A549 (cell line): ENCODE measurements at regions not wholly inside any gene's neighbourhood (a gene's known extent, or its start where the extent isn't known, plus 50 kb on each side); places are given as distances from the start of the nearest gene placed in this dataset.
"Not testable (repeated sequence)": the region's sequence is repeated elsewhere in the genome, so short reads cannot be mapped to it uniquely, and the experiment has no call there.

Source experiments
- ATAC-seq, 2 experiments: fragments of 200-7000 bp in 1 of 2; fragments of >200 bp in 1 of 2; cut with Nextera tagmentation in 1 of 2; cut with Tn5 transposase in 1 of 2; 3 replicates each; pipeline versions ENCODE4 v1.8.0 to v1.9.1; 2018 to 2020; ENCODE audit warnings: mild to moderate bottlenecking in 1 of 2, moderate library complexity in 1 of 2
- CTCF ChIA-PET: fragments of 300-600 bp; sonication (Branson Sonifier 250); formaldehyde crosslinking; extraction: SDS; loops from one replicate; lab custom pipeline; 2021; ENCODE audit warnings: antibody characterized with exemption, inconsistent platforms; lab: Yijun Ruan, JAX
- POLR2A ChIA-PET: fragments of 350-600 bp; formaldehyde crosslinking; extraction: SDS; loops from one replicate; lab custom pipeline; 2021; ENCODE audit warnings: antibody characterized with exemption, inconsistent platforms; lab: Yijun Ruan, JAX
- DNase-seq, 2 experiments: peaks; one replicate each; pipeline versions ENCODE4 v3.0.0 to v3.0.0-alpha.2; 2011 to 2016; ENCODE audit warnings: low read depth in 1 of 2, low spot score in 1 of 2
- FAIRE-seq: peaks from 2 replicates; lab custom pipeline; 2011; peaks lifted over from hg19 to GRCh38; lab: Jason Lieb, UNC
- H3K27ac ChIP-seq, 2 experiments: fragments of >200 bp; sonication (Bioruptor Twin); formaldehyde crosslinking; 3 replicates each; pipeline ENCODE4 v1.5.1; 2016 to 2017
- H3K4me1 ChIP-seq: fragments of >200 bp; sonication (Bioruptor Twin); formaldehyde crosslinking; 3 replicates; pipeline ENCODE4 v1.6.1; 2016
- H3K4me2 ChIP-seq: fragments of >200 bp; sonication (Bioruptor Twin); formaldehyde crosslinking; 3 replicates; pipeline ENCODE4 v1.6.1; 2016
- H3K4me3 ChIP-seq: fragments of >200 bp; sonication (Bioruptor Twin); formaldehyde crosslinking; 3 replicates; pipeline ENCODE4 v1.5.1; 2016
- H3K9me3 ChIP-seq: fragments of >200 bp; sonication (Bioruptor Twin); formaldehyde crosslinking; 3 replicates; pipeline ENCODE4 v1.6.1; 2016
- EHF ChIP-seq: fragments of 250-450 bp; sonication (Bioruptor Pico); IDR thresholded peaks from 2 replicates; pipeline ENCODE4 v1.5.0; 2020; ENCODE audit warnings: mild to moderate bottlenecking
- EHMT2 ChIP-seq: fragments of 200-600 bp; sonication (generic); IDR thresholded peaks from 2 replicates; pipeline ENCODE4 v1.6.1; 2016; ENCODE audit warnings: antibody characterized with exemption, low read depth, mild to moderate bottlenecking, moderate library complexity
- FOXS1 ChIP-seq: fragments of 250-450 bp; sonication (Bioruptor Pico); IDR thresholded peaks from 2 replicates; pipeline ENCODE4 v1.5.0; 2020; ENCODE audit warnings: mild to moderate bottlenecking, moderate library complexity
- GATA3 ChIP-seq: IDR thresholded peaks from 2 replicates; pipeline ENCODE4 v1.6.1; 2012; ENCODE audit warnings: borderline replicate concordance
- HDAC2 ChIP-seq: fragments of 200-600 bp; sonication (generic); IDR thresholded peaks from 2 replicates; pipeline ENCODE4 v1.6.1; 2016
- HEYL ChIP-seq: fragments of 250-450 bp; sonication (Bioruptor Pico); IDR thresholded peaks from 2 replicates; pipeline ENCODE4 v1.8.0; 2021; ENCODE audit warnings: mild to moderate bottlenecking, moderate library complexity
- HOXA7 ChIP-seq: fragments of 250-450 bp; sonication (Bioruptor Pico); IDR thresholded peaks from 2 replicates; pipeline ENCODE4 v1.5.0; 2020; ENCODE audit warnings: mild to moderate bottlenecking, moderate library complexity
- HOXB5 ChIP-seq: fragments of 250-450 bp; sonication (Bioruptor Pico); IDR thresholded peaks from 2 replicates; pipeline ENCODE4 v1.5.0; 2020; ENCODE audit warnings: mild to moderate bottlenecking, moderate library complexity
- KDM5A ChIP-seq: fragments of 200-600 bp; sonication (generic); IDR thresholded peaks from 2 replicates; pipeline ENCODE4 v1.6.1; 2016; ENCODE audit warnings: antibody characterized with exemption, mild to moderate bottlenecking
- MAX ChIP-seq: IDR thresholded peaks from 2 replicates; pipeline ENCODE4 v1.6.1; 2012
- MAZ ChIP-seq: fragments of 150-350 bp; IDR thresholded peaks from 2 replicates; pipeline ENCODE4 v1.6.1; 2014; ENCODE audit warnings: antibody characterized with exemption, low read depth, low read length, borderline replicate concordance
- NR3C1 ChIP-seq: fragments of >200 bp; sonication (Bioruptor Twin); formaldehyde crosslinking; IDR thresholded peaks from 3 replicates; pipeline ENCODE4 v1.6.1; 2017
- POLR2A ChIP-seq: IDR thresholded peaks from 2 replicates; pipeline ENCODE4 v1.6.1; 2012; ENCODE audit warnings: mild to moderate bottlenecking, low read length
- REST ChIP-seq: fragments of 200-600 bp; sonication (generic); IDR thresholded peaks from 2 replicates; pipeline ENCODE4 v1.6.1; 2016; ENCODE audit warnings: antibody characterized with exemption, mild to moderate bottlenecking, moderate library complexity
- SMC3 ChIP-seq: fragments of >200 bp; sonication (Bioruptor Twin); formaldehyde crosslinking; IDR thresholded peaks from 3 replicates; pipeline ENCODE4 v1.6.1; 2018; ENCODE audit warnings: inconsistent platforms
- TFCP2L1 ChIP-seq: fragments of 250-450 bp; sonication (Bioruptor Pico); IDR thresholded peaks from 2 replicates; pipeline ENCODE4 v1.5.0; 2021; ENCODE audit warnings: mild to moderate bottlenecking
- ZNF302 ChIP-seq: fragments of 250-450 bp; sonication (Bioruptor Pico); IDR thresholded peaks from 2 replicates; pipeline ENCODE4 v1.9.0; 2021; ENCODE audit warnings: inconsistent platforms, mild to moderate bottlenecking, moderate library complexity
- ZSCAN20 ChIP-seq: fragments of 250-450 bp; sonication (Bioruptor Pico); IDR thresholded peaks from 2 replicates; pipeline ENCODE4 v1.8.0; 2022; ENCODE audit warnings: mild to moderate bottlenecking, moderate library complexity
- WGBS: methylation state at CpG from one replicate; pipeline ENCODE4 v1.1.6; 2017; ENCODE audit errors: missing lambda C conversion rate; 5-methylcytosine and 5-hydroxymethylcytosine counted together

GRCh38 chr6:132118144-132118543 lies 167.0 kb upstream of the CCN2 start (continued):
- TF ChIP-seq REST (no peak), NR3C1 (no peak), GATA3 (no peak), ZSCAN20 (CRISPR knock-in tag) (no peak), TFCP2L1 (CRISPR knock-in tag) (no peak), MAZ (no peak), HOXB5 (CRISPR knock-in tag) (no peak), HOXA7 (no peak)

- 47% methylated on average over 7 of the region's 7 CpGs for WGBS
- Histone ChIP-seq H3K27ac (no peak overlapping the region), H3K4me2 (no peak overlapping the region), H3K4me1 (no peaks in the 10 kb centered on the region), H3K4me3 (no peak overlapping the region), H3K9me3 (no peaks in the 10 kb centered on the region)
- ATAC-seq (no peak), DNase-seq (no peak), FAIRE-seq (no peak)
- TF ChIP-seq FOXS1 (no peak), POLR2A (no peak), KDM5A (no peak), SMC3 (no peak)
- CTCF ChIA-PET: interaction anchor here (1.4 kb wide), 1 partner anchor 369 kb away, joined by 3 read pairs; no protein-coding TSS in a partner anchor
- POLR2A ChIA-PET: no interaction called here
Observed at GRCh38 chr6:132115714-132116366, 164.7 kb upstream of the CCN2 start.

GRCh38 chr6:132114201-132114825 lies 163.1 kb upstream of the CCN2 start:
- FAIRE-seq: no peak
- no peaks in the 10 kb centered on the region for H3K4me1 ChIP-seq
- DNase-seq: no peak
- 78% methylated on average over 8 of the region's 8 CpGs for WGBS
- POLR2A ChIA-PET: no interaction called here
- H3K9me3 ChIP-seq: no peaks in the 10 kb centered on the region
- ATAC-seq: no peak
- no peak overlapping the region for H3K27ac ChIP-seq
- no peak overlapping the region for H3K4me3 ChIP-seq
- TF ChIP-seq HDAC2: no peak
- no peak for TF ChIP-seq KDM5A
- no peak for TF ChIP-seq HOXB5 (CRISPR knock-in tag)
- no peak for TF ChIP-seq EHF
- TF ChIP-seq MAX: no peak
- no peak for TF ChIP-seq MAZ
- TF ChIP-seq EHMT2: no peak
- TF ChIP-seq ZNF302: no peak
- TF ChIP-seq HEYL (CRISPR knock-in tag): no peak
- TF ChIP-seq, all 56 proteins: peak for 0
- H3K4me2 ChIP-seq: no peak overlapping the region
- CTCF ChIA-PET: interaction anchor here (0.6 to 1.4 kb wide), 2 partner anchors 191 to 370 kb away, joined by 3 read pairs; no protein-coding TSS in a partner anchor

GRCh38 chr6:132109752-132110151 lies 158.6 kb upstream of the CCN2 start:
- H3K4me3 ChIP-seq, H3K4me2 ChIP-seq, H3K27ac ChIP-seq, FAIRE-seq, DNase-seq, H3K4me1 ChIP-seq, POLR2A ChIA-PET, H3K9me3 ChIP-seq, ATAC-seq: not testable (repeated sequence)
- CTCF ChIA-PET: interaction anchor here (0.7 kb wide), 1 partner anchor 269 kb away, joined by 3 read pairs; no protein-coding TSS in a partner anchor
- WGBS: 62% methylated on average over 6 of the region's 6 CpGs
